ENCODE measurements at regions not wholly inside any gene's neighbourhood (a gene's known extent, or its start where the extent isn't known, plus 50 kb on each side); places are given as distances from the start of the nearest gene placed in this dataset. TPM values are rescaled to one million over a fixed set of nuclear protein-coding genes. Genes with fewer than 3 reads are reported as not detected.

GRCh38 chr11:112901924-112902323 is 59.3 kb upstream of the NCAM1 start:
- Histone ChIP-seq H3K4ac (ENCODE audit: low read depth, low read length) (no peak overlapping the region), H3K4me3 (ENCODE audit: low read length) (no peak overlapping the region), H3K27me3 (ENCODE audit: insufficient read depth, low read length, poor library complexity) (no peaks in the 10 kb centered on the region), H3K36me3 (ENCODE audit: control insufficient read depth, insufficient read depth, low read length) (no peaks in the 10 kb centered on the region), H3K56ac (ENCODE audit: low read length) (no peak overlapping the region), H2BK5ac (ENCODE audit: low read length) (no peak overlapping the region), H3K18ac (ENCODE audit: low read length) (no peak overlapping the region), H3K23ac (ENCODE audit: low read length) (no peak overlapping the region), H4K8ac (ENCODE audit: low read depth, low read length) (no peak overlapping the region), H3K27ac (ENCODE audit: low read depth, low read length) (no peak overlapping the region), H3K4me1 (ENCODE audit: control insufficient read depth, low read depth, low read length) (no peaks in the 10 kb centered on the region), H4K5ac (ENCODE audit: low read length) (no peak overlapping the region), H3K4me2 (ENCODE audit: low read length) (no peak overlapping the region), H2AK5ac (ENCODE audit: low read length) (no peak overlapping the region), H3K9ac (ENCODE audit: low read length) (no peak overlapping the region), H2BK120ac (ENCODE audit: low read depth, low read length) (no peak overlapping the region), H3K79me2 (ENCODE audit: control insufficient read depth, insufficient read depth, low read length) (no peaks in the 10 kb centered on the region), H3K79me1 (ENCODE audit: low read length) (no peaks in the 10 kb centered on the region), H2BK15ac (replicated peaks; ENCODE audit: low read depth) (no peak overlapping the region)
- no CpG with 5 or more reads among the region's 4 CpGs for WGBS (ENCODE audit: extremely low coverage, insufficient coverage, low lambda C conversion rate)
- DNase-seq: no peak

DNA sequence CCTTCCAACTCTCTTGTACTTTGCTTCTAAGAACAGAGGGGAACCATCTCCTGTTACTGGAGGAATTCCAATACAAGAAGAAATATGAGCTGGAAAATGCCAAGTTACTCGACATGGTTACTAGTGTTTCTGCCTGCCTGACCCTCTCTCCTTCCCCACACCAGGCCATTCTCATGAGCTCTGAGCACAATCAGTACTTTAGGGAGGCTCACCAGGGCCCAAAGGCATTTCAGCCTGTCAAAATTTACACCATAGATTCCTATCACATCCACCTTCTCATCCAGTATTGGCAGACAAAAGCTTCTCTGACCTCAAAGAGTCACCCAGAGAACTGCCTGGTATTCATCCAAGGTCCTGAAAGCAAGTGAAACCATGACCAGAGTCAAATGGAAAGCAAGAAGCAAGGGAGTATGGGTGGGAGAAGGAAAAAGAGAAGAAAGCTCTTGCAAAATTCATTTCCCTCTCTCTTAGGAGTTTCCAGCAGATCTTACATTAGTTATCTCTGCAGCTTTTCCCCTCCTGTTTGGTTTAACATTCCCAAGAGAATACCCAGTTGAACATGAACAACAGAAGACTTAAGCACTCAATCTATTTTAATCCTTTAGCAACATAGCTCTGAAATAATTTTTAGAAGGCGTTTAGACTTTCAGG is 58.7 kb upstream of the NCAM1 start:
- Histone ChIP-seq H4K8ac (ENCODE audit: low read depth, low read length) (no peak overlapping the region), H3K79me1 (ENCODE audit: low read length) (no peaks in the 10 kb centered on the region), H3K36me3 (ENCODE audit: control insufficient read depth, insufficient read depth, low read length) (no peaks in the 10 kb centered on the region), H3K4ac (ENCODE audit: low read depth, low read length) (no peak overlapping the region), H2BK5ac (ENCODE audit: low read length) (no peak overlapping the region), H4K5ac (ENCODE audit: low read length) (no peak overlapping the region), H3K18ac (ENCODE audit: low read length) (no peak overlapping the region), H3K27ac (ENCODE audit: low read depth, low read length) (no peak overlapping the region), H3K4me2 (ENCODE audit: low read length) (no peak overlapping the region), H3K9ac (ENCODE audit: low read length) (no peak overlapping the region), H3K23ac (ENCODE audit: low read length) (no peak overlapping the region), H3K56ac (ENCODE audit: low read length) (no peak overlapping the region), H2BK15ac (replicated peaks; ENCODE audit: low read depth) (no peak overlapping the region), H3K79me2 (ENCODE audit: control insufficient read depth, insufficient read depth, low read length) (no peaks in the 10 kb centered on the region), H2BK120ac (ENCODE audit: low read depth, low read length) (no peak overlapping the region), H3K27me3 (ENCODE audit: insufficient read depth, low read length, poor library complexity) (no peaks in the 10 kb centered on the region), H2AK5ac (ENCODE audit: low read length) (no peak overlapping the region), H3K4me3 (ENCODE audit: low read length) (no peak overlapping the region), H3K4me1 (ENCODE audit: control insufficient read depth, low read depth, low read length) (no peaks in the 10 kb centered on the region)
- no CpG with 5 or more reads among the region's 2 CpGs for WGBS (ENCODE audit: extremely low coverage, insufficient coverage, low lambda C conversion rate)
- DNase-seq: no peak

DNA sequence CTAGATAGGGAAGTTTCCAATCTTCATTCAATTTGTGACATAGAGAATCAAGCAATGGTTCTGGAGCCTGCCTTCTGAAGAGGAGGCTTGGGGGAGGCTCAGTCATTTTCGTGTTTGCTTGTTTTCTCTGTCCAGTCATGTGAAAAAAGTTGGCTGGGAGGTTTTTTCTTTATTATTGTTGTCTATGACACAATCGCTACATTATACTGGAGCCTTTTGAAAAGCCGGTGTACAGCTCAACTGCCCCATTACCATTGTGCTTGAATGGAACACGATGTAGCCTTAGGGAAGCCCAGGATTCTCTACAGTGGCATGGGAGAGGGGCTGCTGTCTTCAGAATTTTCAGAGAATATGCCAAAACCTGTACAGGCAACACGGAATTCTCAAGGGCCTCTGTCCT is 57.9 kb upstream of the NCAM1 start:
- Histone ChIP-seq H3K4me1 (ENCODE audit: control insufficient read depth, low read depth, low read length) (no peaks in the 10 kb centered on the region), H2BK5ac (ENCODE audit: low read length) (no peak overlapping the region), H3K9ac (ENCODE audit: low read length) (no peak overlapping the region), H4K8ac (ENCODE audit: low read depth, low read length) (no peak overlapping the region), H3K79me1 (ENCODE audit: low read length) (no peaks in the 10 kb centered on the region), H3K56ac (ENCODE audit: low read length) (no peak overlapping the region), H3K27me3 (ENCODE audit: insufficient read depth, low read length, poor library complexity) (no peaks in the 10 kb centered on the region), H3K27ac (ENCODE audit: low read depth, low read length) (no peak overlapping the region), H3K4me2 (ENCODE audit: low read length) (no peak overlapping the region), H3K36me3 (ENCODE audit: control insufficient read depth, insufficient read depth, low read length) (no peaks in the 10 kb centered on the region), H4K5ac (ENCODE audit: low read length) (no peak overlapping the region), H3K4ac (ENCODE audit: low read depth, low read length) (no peak overlapping the region), H3K18ac (ENCODE audit: low read length) (no peak overlapping the region), H3K4me3 (ENCODE audit: low read length) (no peak overlapping the region), H3K23ac (ENCODE audit: low read length) (no peak overlapping the region), H2BK15ac (replicated peaks; ENCODE audit: low read depth) (no peak overlapping the region), H2AK5ac (ENCODE audit: low read length) (no peak overlapping the region), H3K79me2 (ENCODE audit: control insufficient read depth, insufficient read depth, low read length) (no peaks in the 10 kb centered on the region), H2BK120ac (ENCODE audit: low read depth, low read length) (no peak overlapping the region)
- no peak for DNase-seq
- no CpG with 5 or more reads among the region's 5 CpGs for WGBS (ENCODE audit: extremely low coverage, insufficient coverage, low lambda C conversion rate)

DNA sequence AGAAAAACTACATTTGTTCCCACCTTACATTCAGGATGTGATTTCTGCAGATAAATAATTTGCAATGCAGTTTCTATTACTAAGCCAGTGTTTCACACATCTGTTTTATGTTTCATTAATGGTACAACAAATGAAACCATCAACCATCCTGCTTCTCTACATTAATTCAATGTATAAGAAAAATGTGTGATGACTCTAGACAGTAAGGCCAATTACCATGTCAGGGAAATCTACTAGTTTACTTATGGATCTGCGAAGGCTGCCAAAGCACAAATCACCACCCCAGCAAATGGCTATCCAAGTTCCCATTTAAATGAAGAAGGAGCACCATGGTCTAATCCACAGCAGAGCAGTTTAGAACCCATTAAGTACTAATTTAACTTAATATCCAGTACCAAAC is 50.1 kb upstream of the NCAM1 start:
- H4K5ac ChIP-seq (ENCODE audit: low read length): no peak overlapping the region
- no peaks in the 10 kb centered on the region for H3K79me1 ChIP-seq (ENCODE audit: low read length)
- no peaks in the 10 kb centered on the region for H3K79me2 ChIP-seq (ENCODE audit: control insufficient read depth, insufficient read depth, low read length)
- no peak overlapping the region for H3K23ac ChIP-seq (ENCODE audit: low read length)
- H3K27me3 ChIP-seq (ENCODE audit: insufficient read depth, low read length, poor library complexity): peaks cover 1% of the 10 kb centered on the region
- no peak overlapping the region for H3K56ac ChIP-seq (ENCODE audit: low read length)
- no peak overlapping the region for H2AK5ac ChIP-seq (ENCODE audit: low read length)
- H3K18ac ChIP-seq (ENCODE audit: low read length): no peak overlapping the region
- no peak overlapping the region for H2BK120ac ChIP-seq (ENCODE audit: low read depth, low read length)
- no peak for DNase-seq
- no peak overlapping the region for H3K27ac ChIP-seq (ENCODE audit: low read depth, low read length)
- no peak overlapping the region for H3K4me2 ChIP-seq (ENCODE audit: low read length)
- no peak overlapping the region for H2BK15ac ChIP-seq (replicated peaks; ENCODE audit: low read depth)
- H3K36me3 ChIP-seq (ENCODE audit: control insufficient read depth, insufficient read depth, low read length): no peaks in the 10 kb centered on the region
- no peaks in the 10 kb centered on the region for H3K4me1 ChIP-seq (ENCODE audit: control insufficient read depth, low read depth, low read length)
- H4K8ac ChIP-seq (ENCODE audit: low read depth, low read length): no peak overlapping the region
- WGBS (ENCODE audit: extremely low coverage, insufficient coverage, low lambda C conversion rate): no CpG with 5 or more reads among the region's 1 CpG
- H3K4me3 ChIP-seq (ENCODE audit: low read length): no peak overlapping the region
- no peak overlapping the region for H3K9ac ChIP-seq (ENCODE audit: low read length)
- H3K4ac ChIP-seq (ENCODE audit: low read depth, low read length): no peak overlapping the region
- H2BK5ac ChIP-seq (ENCODE audit: low read length): no peak overlapping the region

Small RNAs in the stretch of these regions (small RNA-seq; reads per million reads assigned to genes)
- gene RF00477 (ENCODE audit: insufficient read depth) (not detected), gene RNU6-44P (ENCODE audit: insufficient read depth) (not detected)

Measured in mesendoderm (in vitro differentiated cells).